NCI-H2107 treated with DMSO at 0.1 percent for 48 hours (cell line): ENCODE measurements at regions not wholly inside any gene's neighbourhood (a gene's known extent, or its start where the extent isn't known, plus 50 kb on each side); places are given as distances from the start of the nearest gene placed in this dataset.

ENCODE experiments used
- DNase-seq: peaks from one replicate; lab custom pipeline; 2025; ENCODE audit not compliant: unreplicated experiment; lab: John Stamatoyannopoulos, UW

DNA sequence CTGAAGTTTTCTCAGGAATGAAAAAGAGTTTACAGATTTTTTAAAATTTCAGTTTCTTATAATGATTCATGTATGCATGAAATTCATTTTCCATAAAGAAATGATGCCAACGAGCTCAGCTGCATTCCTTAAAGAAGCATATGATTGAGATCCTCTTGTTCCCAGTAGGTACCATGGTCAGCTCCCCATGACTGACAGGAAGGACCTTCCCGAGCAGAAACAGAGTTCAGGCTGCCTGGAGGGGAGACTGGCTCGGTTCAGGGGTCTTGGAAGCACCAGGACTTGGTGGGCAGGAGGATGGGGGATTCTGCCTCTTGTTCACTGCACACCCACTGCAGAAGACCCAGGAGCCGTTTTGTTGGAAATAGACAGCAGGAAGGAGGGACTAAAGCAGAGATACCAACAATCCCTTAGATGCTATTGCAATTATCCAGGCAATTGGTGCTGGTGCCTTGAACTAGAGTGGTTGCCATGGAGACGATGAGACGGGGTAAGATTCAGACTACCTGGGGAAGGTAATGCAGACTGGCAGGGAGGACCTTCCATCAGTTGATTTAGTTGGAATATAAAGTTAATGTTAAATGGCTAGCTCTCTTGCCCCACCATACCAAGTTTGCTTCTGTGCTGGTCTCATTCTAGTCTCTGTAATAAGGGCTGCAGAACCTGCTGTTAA is 447.8 kb downstream of the MTRR start:
- no peak for DNase-seq

DNA sequence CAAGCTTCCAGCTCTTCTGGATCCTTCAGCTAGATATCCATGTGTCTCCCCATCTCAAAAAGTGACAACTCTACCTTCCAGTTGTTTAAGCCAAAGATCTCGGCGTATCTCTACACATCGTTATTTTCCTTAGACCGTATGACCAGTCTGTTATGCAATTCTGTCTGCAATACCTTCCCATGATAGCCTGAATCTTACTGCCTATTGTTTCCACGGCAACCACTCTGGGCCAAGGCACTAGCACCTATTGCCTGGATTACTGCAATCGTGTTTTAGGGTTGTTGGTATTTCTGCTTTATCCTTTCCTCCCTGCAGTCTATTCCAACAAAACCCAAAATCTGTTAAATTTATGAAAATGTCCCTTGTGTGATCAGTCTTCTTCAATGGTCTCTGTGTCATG is 448.4 kb downstream of the MTRR start:
- no peak for DNase-seq

DNA sequence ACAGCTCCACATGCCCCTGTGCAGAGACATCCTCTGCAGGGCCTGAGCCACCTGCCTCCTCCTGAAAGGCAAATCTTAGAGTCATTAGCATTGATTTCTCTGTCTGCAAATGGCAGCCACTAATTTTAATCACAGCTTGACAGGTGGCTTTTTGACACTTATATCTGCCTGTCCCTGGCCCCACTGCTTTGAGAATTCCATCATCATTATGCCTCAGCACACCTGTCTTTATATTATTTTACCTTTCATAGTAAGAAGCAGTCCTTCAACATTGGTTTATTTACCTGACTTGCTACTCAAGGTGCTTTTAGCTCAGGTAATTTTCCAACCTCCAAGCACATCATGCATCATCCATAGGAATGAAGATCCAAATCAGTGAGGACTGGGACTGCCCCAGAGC is 451.3 kb downstream of the MTRR start:
- DNase-seq: no peak

DNA sequence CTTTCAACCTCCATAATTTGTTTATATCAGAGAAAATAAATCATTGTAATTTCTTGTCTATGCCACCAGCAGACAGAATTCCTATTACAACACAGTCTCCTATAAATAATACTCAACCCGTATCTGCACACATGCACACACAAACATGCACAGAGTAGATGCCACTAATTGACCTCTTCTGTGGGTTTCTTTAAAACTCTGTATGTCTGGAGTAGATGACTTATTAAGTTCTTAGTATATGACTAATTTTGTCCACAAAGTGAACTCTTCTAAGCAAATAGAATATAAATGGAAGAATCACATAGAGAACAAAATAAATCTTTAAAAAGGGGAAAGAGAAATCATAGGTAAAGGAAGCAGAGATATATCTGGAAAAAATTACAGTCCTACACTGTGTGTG is 452.3 kb downstream of the MTRR start:
- no peak for DNase-seq

DNA sequence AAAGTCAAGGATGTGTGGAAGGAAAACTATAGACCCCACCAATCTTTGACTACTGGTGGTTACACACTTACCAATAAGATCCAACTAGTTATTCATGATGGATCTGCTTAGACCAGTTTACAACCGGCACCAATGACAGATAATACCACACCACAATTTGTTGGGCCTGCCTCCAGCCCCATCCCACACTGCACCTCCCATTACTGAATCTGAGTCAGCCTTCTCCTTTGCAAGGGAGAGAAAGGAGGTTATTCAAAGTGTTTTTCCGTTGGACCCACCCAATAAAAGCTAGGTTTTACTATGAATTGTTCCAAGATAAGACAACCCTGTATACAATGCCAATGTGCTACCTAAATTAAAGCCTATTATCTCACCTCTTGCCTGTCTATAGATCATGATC is 453.5 kb downstream of the MTRR start:
- no peak for DNase-seq

DNA sequence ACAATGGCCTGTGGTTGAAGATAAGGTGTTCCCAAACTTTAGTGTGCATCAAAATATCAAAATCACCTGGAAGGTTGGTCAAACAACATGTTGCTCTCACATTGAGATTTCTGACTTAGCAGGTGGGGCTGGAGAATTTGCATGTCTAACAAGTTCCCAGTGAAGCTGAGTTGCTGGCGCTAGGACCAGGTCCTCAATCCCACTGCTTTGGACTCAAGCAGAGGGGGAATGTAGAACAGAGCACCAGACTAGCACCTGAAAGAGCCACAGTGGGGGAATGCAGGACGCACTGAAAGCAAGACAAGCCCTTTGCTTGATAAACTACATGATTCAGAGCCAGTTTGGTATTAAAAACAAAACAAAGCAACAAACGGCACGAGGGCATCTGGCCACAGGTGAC is 458.1 kb downstream of the MTRR start:
- no peak for DNase-seq

DNA sequence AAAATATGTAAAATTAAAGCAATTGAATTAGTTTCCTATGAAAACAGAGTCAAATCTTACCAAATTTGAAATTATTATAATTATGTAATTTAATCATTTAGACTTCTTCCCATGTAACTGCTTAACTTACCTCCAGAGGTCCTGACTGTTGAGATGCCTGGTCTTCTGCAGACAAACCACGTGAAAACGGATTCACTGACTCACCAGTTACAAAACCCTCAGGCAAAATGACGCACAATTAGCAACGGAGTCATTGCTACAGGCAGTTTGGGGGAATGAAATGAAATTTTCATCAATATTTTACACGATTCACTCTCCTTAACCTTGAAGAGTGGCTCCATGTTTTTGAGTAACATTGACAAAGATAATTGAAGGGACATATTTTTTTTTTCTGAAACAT is 460.8 kb downstream of the MTRR start:
- no peak for DNase-seq

DNA sequence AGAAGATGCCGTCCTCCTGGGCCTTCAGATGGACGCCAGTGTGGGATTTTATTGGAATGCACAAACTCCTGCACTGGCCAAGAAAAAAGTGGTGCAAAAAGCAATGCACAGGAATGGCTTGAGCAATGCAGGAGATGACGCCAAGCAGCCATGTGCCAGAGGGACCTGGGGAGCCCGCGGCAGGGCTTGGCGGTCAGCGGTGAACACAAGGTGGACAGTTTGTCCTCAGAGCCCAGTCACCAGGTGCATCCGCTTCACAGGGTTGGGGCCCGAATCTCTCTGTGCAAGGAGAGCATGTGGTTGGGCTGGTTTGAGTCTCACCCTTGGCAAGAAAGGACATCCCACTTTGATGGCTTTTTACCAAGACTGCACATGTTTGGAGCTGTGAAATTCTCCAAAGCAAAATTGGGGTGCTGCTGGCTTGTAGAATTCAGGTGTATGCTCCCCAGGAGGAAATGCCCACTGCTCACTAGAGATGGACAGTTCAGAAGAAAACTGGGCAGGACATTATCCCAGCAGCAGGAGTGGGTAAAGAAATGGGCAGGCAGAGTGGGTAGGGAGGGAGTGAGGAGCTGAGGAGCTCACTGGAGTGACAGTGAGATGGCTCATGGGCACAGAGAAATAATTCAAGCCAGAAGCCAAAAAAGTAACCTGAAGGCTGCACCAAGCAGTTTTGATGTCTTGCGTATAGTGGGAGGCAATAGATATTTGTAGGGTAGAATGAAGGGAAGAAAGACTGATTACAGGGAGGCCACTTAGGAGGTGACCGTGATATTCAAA is 463.9 kb downstream of the MTRR start:
- no peak for DNase-seq

DNA sequence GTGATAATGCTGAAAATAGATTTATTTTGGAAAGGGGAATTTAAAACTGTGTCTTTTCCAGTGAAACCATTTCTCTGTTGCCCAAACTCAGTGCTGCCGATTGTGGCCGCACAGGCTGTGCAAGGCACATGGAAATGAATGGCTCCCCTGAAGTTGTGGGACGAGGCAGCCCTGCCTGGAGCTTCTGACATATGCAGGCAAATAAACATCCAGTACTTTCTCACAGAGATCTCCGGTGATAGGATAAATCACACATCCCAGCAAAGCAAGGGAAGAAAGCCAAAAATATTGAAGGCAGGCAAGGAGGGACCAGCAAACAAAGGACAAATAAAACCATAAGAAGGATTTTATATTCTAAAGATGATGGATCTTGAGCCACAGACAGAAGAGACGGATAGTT is 464.5 kb downstream of the MTRR start:
- no peak for DNase-seq

DNA sequence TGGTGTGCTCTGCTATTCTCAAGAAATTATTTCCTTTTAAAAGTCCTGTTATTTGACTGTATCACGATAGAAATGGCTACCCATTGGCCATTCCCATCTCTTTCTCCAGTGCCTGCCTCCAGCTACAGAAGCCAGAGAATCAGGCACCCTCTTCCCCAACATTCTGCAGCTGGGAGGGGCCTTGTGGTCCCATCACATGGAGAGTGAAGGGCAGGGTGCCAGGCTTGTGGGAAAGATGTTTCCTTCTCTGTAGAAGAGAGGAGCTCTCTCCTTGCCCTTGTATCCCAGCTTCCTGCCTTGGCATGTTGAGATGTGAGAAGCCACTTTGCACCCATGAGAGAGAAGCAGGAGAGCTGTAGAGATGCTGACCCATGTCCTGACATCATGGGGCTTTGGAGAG is 465.0 kb downstream of the MTRR start:
- DNase-seq: no peak

DNA sequence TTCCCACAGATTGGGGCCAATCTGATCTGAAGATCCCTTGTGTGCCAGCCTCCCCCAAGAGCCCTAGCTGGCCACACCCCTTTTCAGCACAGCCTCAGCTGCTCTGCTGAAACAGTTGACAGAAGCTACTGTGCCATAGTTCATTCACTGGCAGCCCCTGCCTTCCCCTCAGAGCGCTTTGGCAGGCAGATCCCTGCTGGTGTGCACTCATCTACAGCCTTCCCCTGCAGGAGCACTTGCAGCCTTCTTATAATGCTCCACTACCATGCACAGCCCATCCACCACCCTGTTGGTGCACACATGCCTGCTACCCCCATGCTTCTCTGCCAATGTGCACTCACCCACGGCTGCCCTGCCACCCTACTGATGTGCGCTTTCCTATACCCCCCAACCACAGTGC is 471.3 kb downstream of the MTRR start:
- DNase-seq: no peak

DNA sequence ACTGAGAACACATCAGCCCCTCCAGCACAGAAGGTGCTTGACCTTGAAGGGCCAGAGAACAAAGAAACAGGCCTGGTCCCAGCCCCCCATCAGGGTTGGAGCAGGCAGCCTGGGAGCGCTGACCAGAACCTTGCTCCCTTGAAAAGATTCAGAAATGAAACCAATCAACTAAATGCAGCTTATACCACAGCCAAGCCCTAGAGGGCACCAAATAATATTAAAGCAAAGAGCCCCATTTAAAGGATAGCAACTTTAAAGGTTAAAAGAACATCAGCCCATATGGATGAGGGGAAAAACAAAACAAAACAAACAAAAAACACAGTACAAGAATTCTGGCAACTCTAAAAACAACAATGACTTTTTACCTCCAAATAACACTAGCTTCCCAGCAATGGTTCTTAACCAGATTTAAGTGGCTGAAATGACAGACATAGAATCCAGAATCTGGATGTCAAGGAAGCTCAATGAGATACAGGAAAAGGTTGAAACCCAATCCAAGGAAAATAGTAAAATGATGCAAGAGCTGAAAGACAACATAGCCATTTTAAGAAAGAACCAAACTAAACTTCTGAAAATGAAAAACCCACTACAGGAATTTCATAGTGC is 471.9 kb downstream of the MTRR start:
- no peak for DNase-seq

DNA sequence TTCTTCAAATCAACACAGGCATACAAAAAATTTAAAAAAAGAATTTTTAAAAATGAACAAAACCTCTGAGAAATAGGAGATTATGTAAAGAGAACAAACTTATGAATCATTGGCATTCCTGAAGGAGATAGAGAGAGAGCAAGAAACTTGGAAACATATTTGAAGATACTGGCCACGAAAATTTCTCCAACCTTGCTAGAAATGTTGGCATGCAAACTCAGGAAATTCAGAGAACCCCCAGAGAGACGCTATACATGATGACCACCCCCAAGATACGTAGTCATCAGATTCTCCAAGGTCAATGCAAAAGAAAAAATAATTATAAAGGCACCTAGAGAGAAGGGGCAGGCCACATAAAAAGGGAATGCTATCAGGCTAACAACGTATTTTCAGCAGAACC is 472.5 kb downstream of the MTRR start:
- DNase-seq: no peak

DNA sequence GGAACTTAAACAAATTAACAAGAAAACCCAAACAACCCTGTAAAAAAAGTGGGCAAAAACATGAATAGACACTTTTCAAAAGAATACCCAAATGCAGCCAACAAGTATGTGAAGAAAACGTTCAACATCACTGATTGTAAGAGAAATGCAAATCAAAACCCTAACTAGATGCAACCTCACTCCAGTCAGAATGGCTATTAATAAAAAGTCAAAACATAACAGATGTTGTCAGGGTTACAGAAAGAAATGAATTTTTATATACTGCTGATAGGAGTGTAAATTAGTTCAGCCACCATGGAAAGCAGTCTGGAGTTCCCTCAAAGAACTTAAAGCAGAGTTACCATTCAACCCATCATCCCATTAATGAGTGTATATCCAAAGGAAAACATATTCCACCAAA is 479.0 kb downstream of the MTRR start:
- no peak for DNase-seq

DNA sequence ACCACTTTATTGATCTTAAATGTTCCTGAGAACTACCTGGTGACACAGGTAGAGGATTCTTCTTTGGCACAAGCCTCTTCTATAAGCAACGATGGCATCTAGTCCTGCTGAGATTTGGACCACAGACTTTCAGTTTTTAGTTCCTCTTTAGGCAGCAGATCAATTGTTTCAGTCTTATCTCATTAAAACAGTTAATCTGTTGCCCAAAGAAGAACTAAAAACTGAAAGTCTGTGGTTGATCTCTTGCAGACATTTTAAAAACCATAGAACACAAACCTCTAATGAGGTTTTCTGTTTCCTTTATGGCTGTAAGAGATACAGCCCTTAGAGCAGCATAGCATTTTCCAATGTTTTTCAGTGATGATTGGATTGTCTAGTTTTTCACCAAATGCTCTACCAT is 480.9 kb downstream of the MTRR start:
- DNase-seq: no peak

DNA sequence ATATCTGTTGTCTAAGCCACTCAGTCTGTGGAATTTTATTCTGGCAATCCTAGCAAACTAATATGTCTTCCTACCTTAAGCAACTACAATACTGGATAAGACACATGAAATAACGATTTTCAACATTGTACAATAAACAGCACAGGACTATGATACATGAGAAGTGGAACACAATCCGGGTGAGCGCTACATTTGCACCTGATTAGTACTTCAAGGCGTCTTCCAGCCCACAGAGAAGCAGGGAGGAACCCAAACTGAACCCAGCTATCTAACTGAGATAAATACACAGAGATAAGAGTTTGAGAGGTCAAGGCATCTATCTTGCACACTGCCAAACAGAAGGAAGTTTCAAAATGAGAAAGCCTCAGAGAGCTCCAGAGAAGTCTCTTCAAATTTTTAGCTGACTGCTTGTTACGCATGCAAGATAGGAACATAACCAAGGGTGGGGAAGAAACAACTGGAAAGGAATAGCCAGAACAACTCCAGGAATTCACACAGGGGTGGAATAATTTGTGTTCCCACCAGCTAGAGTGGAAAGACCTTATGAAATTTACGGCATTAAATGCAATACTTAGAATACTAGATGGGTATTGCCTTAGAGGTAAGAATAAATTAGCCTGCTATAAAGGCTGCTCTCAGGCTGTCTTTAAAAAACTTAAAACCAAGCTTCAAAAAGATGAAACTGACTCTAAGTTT is 481.8 kb downstream of the MTRR start:
- DNase-seq: no peak

DNA sequence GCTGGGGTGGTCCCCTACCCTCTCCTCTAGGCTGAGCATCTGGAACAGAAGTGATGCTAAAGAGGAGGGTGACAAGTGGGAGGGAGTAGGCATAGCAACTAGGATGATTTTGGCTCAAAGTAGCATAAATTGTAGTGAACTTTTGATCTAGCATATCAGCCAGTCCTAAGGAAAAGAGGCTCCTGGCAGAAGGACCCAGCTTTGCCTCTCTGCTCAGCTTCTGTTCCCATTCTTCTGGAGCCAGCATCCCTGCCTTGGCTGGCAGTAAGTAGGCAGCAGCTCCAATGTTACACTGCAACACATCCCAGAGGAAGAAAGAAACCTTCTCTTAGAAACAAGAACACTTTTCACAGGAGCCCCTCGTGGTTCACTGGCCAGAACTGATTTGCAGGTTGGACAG is 487.0 kb downstream of the MTRR start:
- no peak for DNase-seq

DNA sequence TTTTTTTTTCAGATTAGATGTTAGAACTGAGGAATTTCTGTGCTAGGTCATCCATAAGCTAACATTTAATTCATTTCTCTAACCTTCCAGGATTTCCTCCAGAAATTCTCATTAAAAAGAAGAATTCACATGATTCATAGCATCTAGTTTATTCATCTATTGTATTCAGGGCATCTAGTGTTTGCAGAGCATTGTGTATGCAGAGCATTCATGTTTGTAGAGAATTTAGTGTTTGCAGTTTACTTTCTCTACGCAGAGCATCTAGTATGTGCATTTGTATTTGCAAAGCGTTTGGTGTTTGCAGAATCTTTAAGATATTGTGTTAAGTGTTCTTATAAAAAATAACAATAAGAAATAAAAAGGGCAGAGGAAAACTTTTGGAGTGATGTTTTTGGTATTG is 491.1 kb downstream of the MTRR start:
- DNase-seq: no peak

DNA sequence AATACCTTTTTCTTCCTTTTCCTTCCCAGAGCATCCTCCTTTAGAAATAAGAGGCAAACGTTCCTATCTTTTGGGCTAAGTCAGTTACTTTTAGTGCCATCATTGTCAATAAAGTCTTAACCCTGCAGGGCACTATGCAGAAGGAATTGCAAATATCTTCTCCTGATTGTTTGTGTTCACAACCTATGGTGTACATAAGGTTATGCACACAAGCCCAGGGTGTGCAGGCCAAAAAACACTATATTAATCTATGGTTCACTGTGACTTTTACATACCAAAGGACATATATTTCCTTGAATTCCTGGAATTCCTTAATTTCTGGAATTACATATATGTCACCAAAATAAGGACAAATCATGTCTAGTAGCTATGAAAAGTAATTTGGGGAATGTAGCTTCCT is 493.5 kb downstream of the MTRR start:
- DNase-seq: no peak

DNA sequence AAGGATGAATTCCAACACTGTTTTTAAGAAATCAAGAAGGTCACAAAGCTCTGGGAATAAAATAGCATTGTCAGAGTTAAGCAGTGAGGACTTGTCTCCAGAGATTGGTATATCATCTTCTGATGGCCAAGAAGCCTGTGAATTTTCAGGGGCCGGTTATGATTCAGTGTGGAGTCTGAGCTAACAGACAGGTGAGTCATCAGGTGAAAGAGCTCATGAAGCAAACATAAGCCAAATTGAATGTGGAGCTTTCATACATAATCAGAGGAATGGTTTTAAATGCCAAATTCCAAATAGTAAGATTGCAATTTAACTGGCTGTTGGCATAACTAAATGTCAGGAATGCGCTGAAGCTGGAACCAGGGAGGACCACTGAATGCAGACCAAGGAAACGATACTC is 494.2 kb downstream of the MTRR start:
- no peak for DNase-seq

DNA sequence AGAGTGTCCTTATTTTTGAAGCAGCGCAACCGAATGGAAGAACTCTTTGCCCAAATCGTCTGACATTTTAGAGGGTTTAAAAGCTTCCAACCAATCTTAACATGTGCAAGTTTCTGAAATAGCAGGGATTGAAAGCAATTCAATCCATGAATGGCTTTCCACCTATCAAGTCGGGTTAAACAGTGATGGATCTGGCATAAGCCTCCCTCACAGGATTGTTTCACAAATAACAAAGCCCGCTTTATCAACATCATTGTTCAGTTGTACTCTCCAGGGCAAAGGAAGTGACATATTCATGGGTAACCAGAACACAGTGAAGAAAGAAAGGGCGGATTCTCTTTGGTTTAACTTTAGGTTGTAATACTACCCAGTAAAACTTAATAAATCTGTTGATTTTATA is 497.3 kb downstream of the MTRR start:
- no peak for DNase-seq

DNA sequence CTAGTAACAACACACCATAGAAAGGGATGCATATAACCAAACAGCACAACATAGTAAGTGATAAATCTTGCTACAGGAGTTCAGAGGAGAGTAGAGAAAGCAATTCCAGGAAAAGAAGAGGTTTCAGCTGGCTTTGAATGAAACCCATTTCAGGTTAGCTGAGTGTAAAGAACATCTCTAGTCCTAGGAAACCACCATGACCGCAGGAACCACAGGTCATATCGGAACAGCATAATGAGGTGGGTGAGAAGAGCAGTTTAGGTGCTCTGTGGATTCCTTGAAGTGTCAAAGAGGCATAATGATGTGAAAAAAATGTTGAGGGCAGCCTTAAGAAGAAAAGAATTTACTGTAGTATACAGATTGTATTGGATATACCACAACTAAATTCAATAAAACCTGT is 507.5 kb downstream of the MTRR start:
- DNase-seq: no peak
